HG03378 (cell line): ENCODE measurements at regions not wholly inside any gene's neighbourhood (a gene's known extent, or its start where the extent isn't known, plus 50 kb on each side); places are given as distances from the start of the nearest gene placed in this dataset.
"Not testable (repeated sequence)": the region's sequence is repeated elsewhere in the genome, so short reads cannot be mapped to it uniquely, and the experiment has no call there.

Source experiments
- ATAC-seq: cut with Tn5 transposase; IDR thresholded peaks from one replicate; pipeline ENCODE4 v1.9.1; 2021; ENCODE audit warnings: mild to moderate bottlenecking, moderate library complexity; ENCODE audit not compliant: unreplicated experiment

DNA sequence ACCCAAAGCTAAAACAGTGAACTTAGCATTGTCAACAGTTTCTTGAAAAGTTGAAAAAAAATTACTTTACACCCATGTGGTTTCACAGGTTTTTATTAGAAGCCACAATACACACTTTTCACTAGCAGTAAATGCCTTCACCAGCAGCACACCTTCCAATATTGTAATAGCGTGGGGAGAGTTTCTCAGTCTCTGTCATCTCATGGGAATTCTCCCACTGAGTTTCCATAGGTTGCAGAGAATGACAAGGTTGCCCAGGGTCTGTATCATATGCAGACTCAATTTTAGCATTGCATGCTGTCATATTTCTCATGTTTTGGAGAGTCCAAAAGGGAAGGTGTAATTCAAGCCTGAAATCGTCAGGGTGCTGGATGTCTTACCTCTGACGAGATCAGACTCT, 486.1 kb upstream of the TENM3 start:
- ATAC-seq, result no peak

DNA sequence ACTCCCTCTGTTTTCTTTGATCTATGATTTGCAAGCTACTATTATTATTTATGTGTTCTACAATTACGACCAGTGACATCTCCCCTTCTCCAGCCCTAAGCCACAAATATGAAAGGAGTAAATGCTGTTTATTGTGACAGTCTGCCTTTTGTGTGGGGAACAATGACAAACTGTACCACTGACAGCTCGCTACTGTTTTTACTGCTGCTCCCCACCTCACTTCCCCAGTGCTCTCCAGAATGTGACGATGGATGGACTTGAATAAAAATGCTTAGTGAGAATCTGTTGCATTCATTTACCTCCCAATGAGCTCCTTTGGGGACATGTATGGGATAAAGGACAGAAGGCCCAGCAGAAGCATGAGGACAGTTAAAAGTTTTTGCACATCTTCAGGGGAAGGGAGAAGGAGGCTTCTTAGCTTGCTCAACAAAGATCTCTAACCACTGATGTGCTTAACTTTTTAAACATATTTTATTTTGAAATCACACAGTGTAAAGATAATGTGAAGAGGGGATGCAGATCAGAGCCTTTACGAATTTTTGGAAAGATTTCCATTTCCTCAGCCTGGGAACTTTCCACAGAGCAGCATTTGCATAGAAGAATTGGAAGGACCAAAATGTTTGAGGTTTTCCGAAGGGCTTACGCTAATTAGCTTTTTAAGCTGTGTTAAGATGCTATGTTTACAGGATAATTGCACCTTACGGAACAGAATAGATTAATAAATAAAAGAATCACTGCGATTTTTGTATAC, 485.1 kb upstream of the TENM3 start:
- no peak for ATAC-seq

DNA sequence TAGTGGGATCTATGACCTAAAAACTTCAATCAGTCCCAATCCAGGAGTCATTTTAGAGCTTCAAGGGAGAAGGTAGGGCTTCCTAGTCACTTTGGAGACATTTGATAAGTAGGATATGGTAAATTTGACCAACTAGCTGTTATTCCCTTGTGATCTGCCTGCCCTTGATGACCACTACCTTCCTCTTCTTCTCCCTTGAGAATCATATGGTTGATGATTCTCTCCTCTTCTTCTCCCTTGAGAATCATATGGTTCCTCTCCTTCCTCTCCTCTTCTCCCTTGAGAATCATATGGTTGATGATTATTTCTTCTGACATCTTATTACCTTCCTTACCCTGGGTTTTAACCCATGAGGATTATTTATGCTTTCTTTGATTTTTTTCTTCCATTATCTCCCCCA, 482.6 kb upstream of the TENM3 start:
- ATAC-seq, result no peak

DNA sequence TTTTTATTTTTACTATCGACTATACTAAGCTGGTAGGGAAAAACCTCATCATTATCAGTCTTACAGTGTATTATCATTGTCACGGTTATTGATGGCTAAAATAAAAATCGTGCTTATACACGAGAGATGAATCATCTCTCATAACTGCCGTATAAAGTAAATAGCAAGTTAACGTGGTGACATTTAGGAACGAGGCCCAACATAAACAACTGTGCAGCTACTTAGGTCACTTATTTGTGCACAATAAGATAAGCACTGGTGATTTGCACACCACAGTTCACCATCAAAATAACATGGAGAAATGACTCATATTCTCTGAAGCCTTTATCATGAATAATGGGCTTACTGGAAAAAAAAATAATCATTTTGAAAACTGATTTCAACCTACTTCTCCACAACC, 482.0 kb upstream of the TENM3 start:
- ATAC-seq, result no peak

DNA sequence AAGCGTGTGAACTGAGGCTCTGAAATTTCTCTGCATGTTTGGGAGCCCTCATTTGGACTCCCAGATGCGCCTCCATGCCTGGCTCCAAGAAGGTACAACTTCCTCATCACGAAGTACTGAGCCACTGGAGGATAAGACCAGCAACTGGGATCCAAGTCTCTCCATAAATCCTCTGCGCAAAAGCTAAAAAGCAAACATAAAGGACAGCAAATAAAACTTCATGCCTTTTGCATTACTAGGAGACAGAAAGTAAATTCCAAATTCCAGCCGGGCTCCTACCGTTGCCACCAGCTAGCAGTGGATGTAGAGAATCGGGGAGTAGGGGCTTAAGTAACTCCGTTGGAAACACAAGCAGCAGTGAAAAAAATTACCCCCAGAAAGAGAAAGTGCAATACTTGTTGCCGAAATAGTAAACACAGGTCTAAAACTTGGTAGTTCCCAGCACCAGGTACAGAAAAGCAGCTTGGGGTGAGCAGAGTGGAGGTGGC, 477.1 kb upstream of the TENM3 start:
- ATAC-seq, result no peak

DNA sequence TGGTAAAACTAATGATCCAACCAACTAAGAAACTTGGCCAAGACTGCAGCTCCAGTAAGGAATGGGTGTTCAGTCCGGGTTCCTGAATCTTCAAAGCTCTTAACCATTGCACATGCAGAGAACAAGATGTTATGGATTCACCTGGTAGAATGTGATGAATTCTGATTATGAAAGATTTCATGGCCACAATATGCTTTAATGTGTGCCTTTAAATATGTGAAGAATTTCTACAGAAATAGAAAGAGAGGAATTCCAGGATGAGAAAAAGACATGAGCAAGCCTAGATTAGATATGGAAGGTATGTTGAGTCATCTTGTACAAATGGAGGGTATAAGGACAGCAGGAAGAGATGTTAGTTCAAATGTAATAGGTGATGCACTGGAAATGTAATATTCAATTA, 472.2 kb upstream of the TENM3 start:
- no peak for ATAC-seq

DNA sequence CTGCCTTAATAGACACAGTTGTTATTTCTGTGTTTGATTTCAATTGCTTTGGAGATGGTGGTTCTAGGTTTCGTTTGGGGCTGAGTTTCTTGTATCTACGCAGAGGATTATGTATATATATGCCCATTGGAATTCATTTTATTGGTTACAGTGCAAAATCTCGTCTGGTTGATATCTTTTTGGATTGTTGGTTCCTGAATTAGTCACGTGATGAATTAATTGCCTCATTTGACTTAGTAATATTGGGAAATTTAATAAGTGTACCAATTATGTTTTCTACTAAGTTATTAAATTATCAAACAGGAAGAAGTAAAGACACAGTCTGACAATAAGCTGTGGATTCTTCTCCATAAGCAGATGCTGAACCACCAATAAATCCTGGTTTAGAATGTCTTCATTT, 467.9 kb upstream of the TENM3 start:
- no peak for ATAC-seq

DNA sequence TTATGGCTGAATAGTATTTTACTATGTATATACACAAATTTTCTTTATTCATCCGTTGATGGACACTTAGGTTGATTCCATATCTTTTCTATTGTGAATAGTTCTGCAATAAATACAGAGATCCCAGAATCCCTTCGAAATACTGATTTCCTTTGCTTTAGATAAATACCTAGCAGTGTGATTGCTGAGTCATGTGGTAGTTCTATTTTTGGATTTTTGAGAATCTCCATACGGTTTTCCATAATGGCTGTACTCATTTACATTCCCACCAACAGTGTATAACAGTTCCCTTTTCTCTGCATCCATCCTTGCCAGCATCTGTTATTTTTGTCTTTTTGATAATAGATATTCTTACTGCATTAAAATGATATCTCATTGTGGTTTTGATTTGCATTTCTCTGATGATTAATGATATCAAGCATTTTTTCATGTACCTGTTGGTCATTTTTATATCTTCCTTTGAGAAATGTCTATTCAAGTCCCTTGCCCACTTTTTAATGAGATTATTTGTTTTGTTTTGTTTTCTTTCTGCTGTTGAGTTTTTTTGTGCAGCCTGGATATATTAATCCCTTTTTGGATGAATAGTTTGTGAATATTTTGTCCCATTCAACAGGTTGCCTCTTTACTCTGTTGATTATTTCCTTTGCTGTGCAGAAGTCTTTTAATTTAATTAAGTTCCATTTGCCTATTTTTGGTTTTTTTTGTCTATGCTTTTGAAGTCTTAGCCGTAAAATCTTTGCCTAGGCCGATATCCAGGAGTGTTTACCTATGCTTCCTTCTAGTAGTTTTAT, 466.7 kb upstream of the TENM3 start:
- ATAC-seq, result no peak

DNA sequence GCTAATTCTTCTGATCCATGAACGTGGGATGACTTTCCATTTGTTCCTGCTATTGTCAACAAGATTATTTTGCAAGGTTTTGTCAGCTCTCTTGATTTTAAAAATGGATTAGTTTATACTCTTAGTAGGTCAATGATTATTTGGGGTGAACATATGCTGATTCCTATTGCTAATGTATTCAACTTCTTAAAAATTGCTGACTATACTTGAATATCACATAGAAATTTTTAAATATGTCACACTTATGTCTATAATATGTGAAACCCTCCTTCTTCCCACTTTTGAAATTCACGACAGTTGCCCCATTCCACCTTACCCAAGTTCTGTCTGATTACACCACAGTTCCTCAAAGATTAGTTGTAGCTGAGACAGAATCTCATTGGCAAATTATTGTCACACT, 465.7 kb upstream of the TENM3 start:
- no peak for ATAC-seq

DNA sequence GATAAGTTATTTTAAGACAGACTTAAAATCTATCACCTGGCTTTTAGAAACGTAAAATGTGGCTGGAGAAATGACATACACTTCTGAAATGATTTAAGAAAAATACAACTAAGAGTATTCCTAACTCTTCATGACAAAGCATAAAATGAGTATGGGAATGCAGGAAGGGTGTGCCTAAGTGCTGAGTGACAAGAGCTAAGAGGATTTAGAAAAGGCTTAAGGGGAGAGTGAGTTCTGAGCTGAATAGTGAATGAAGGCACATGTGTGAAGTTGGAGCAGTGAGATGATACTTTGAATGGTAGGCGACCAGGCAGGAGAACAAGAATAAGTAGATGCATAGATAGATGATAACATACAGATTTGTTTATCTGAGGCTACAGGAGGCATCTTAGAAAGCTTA, 458.3 kb upstream of the TENM3 start:
- ATAC-seq, result no peak

DNA sequence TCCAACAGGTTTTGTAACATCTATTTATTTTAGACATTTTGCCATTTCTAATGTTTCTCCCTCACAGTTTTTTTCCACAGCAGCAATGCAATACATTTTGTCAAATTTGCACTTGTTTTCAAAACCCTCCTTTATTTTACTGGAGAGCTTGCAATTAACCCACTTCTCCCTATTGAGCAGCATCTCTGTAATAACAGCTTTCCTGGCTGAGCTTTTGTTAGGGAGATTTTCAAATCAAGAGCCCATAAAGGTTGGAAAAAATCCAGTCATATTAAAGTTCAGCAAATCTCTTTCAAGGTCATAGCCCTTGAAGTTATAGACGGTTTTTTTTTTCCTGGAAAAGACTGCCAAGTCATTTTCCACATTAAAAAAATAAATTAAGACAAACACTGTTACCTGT, 450.6 kb upstream of the TENM3 start:
- no peak for ATAC-seq

DNA sequence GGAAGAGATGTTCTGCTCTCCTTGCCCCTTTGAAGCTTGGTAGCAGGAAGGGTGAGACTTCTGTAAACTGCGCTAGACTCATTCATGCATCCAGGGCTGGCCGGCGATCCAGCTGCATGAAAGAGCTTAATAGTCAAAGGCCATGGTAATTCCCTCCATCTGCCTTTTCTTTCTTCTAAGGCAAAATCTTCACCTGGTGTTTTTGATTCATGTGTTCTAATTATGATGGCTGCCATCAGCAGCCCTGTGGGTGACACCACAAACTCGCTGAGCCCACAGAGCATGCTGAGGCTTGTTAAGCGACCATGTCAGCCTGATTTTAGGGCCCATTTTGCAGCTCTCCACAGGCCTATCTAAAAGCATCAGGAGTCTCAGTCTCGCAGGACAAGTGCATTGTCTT, 450.1 kb upstream of the TENM3 start:
- ATAC-seq, result no peak

DNA sequence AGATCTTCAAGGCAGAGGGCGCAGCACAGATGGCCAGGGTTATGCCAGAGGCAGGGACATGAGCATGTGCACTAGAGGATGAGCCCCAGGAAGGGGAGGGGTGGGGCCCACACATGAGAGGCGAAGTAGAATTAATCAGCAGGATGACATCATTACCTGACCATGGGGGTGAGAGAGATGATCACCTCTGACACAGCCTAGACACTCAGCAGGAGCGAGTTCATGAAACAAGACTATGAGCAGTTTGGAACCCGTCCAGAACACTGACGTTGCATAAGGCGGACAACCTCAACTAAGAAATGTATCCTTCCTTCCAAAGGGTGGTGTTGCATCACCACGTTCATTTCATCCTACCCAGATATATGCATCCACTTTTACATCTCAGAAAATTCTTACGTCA, 446.7 kb upstream of the TENM3 start:
- ATAC-seq, result no peak

DNA sequence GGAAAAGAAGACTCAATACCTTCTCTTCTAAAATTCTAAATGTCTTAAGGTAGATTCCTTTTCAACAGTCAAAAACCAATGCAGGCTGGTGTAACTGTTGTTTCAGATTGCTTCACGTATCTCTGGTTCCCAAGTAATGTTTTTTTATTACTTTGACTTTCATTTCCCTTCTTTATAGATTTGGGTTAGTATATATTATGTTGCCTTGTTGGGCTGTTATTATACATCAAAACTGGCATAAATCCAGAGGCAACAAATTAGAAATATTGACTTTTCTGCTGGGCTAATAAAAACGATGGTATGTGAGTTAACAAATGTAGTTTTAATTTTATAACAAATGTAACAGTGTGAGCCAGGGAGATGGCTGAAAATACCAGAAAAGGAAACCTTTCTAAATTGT, 444.7 kb upstream of the TENM3 start:
- ATAC-seq, result no peak

DNA sequence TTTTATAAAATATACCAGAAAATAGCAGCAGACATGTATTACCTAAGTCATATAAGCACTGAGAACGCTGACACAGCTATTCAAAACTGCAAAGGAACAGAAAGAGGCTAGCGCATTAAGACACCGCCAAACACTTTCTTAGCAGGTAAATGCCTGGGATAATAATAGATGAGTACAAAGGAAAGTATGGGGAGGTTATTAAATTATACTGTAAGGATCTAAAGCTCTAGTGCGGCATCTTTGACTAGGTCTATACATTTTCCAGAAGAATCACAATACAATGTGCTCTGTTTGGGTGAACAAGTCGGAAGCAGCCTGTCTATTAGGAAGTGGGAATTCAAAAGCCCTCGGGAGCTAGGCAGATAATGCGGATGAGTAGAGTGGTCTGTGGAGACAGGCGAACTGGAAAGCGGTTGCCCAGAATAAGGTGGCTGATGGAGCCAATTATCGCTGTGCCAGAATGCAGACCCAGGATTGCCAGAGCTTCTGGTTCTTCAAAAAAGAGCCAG, 443.6 kb upstream of the TENM3 start:
- no peak for ATAC-seq

DNA sequence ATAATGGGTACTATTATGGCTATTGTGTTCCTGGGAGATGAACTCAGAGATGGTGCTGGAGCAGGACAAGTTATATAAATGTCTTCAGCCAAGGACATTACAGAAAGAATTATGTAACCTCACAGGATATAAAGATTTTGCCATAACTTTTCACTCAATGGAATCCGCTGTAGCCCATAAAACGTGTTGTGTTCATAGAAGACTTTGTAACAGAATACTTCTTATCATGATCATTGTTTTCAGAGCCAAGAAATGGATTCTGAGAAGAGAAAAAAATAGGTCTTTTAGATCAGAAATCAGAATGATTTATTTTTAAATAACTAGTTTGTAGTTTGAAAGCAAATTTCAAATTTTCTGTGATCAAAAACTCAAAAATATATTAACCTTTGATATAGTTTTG, 441.0 kb upstream of the TENM3 start:
- no peak for ATAC-seq

DNA sequence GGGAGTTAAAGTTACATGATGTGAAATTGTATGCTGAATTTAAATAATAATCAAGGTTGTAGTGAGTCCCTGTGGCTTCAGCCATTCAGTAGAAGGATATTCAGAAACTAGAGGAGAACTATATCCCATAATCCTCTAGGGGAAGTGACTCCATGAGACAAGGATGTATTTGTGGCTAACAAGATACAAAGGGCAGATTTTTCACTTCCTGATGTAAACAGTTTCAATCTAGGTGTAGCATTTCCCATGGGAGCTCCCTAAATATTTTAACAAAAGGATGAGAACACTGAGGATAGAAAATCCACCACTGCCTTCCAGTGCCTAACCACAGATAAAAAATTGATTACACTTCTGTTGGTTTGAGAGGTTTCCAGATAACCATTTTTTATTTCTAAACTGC, 435.4 kb upstream of the TENM3 start:
- no peak for ATAC-seq

DNA sequence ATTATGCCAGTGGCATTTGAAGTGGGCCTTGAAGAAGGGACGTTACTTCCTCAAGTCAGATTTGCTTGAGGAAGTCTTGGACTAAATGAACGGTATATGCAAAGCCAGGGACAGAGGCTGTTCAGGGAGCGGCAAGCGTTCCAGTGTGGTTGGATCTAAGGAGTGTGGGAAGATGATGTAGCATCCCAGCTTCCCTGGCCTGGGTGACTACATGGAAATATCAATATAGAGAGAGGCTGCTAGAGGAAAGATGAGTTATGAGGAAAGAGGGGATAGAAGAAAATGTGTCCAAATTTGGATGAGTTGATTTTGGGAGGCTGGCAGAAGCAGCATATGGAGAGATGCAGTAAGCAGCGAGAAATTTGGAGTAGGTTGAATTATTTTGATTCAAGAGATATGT, 432.5 kb upstream of the TENM3 start:
- ATAC-seq, result no peak

DNA sequence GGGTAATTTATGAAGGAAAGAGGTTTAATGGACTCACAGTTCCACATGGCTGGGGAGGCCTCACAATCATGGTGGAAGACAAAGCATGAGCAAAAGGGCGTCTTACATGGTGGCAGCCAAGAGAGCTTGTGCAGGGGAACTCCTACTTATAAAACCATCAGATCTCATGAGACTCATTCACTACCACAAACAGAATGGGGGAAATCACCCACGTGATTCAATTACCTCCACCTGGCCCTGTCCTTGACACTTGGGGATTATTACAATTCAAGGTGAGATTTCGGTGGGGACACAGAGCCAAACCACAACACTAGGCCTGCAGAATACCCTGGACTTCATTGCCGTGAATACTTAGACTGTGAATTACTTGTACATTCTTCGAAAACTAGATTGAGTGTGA, 431.7 kb upstream of the TENM3 start:
- ATAC-seq, result not testable (repeated sequence)

DNA sequence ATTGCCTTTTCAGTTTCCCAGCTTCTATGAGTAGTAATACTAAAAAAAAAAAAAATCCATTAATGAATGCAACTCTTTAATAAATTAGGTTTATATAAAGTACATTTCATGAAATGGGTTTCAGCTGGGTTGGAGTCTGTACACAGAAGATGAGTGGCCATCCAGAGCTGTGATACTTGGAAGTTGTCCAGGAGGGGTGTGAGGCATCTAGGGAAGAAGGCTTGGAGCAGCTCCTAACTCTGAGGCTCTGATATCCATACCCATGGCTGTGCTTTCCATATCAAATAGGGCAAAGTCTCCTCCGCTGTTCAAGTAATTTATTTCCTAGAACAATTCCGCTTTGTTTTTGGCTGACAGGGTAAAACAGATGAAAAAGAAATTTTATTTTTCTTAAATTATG, 423.3 kb upstream of the TENM3 start:
- ATAC-seq, result no peak

DNA sequence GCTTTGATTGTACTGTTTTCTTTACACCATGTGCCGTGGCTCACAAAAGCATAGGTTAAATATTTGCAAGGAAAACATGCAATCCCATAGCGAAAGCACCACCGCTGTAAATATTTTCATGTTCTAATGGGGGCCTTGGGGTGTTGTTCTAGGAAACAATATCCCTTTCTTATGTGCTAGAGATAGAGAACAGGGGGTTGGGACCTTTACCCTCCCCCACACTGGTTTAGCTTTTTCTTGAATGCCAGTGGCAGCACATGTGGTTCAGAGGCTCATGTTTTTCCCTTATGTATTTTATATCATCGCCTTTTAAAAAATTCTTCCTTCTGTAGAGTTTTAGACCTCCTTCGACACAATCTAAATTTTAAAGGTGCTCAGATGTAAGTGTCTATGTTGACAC, 422.6 kb upstream of the TENM3 start:
- no peak for ATAC-seq
